Epithelial cell of proximal tubule (primary cell): ENCODE measurements at regions not wholly inside any gene's neighbourhood (a gene's known extent, or its start where the extent isn't known, plus 50 kb on each side); places are given as distances from the start of the nearest gene placed in this dataset.

Experiments
- DNase-seq: peaks from one replicate; pipeline ENCODE4 v3.0.0-alpha.2; 2011; ENCODE audit warnings: low read depth
- H3K4me3 ChIP-seq: 2 replicates; pipeline ENCODE4 v1.5.1; 2011; ENCODE audit warnings: low read depth, mild to moderate bottlenecking, low read length
- CTCF ChIP-seq: conservative IDR thresholded peaks from 2 replicates; pipeline ENCODE4 v1.5.1; 2012; ENCODE audit warnings: low read depth, mild to moderate bottlenecking, low read length

DNA sequence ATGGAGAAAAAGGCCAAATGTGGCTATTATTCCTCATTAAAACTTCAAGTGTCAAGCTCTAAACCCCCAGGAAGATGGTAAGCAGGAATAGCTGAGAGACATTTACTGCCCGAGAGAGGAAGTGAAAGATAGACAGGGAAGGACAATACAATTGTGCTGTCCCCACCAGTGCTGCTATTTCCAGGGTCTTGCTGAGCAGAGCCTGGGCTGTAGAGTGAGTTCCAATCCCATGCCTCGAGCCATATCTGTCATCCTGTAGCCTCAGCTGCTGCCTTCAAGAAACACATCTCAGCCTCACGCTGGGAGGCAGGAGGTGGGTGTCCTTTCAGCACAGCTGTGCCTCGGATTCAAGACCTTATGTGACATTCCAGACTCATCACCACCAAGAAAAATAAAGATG lies 114.0 kb downstream of the RPAP3 start:
- DNase-seq = no peak
- H3K4me3 ChIP-seq = no peak overlapping the region
- no peak for TF ChIP-seq CTCF

DNA sequence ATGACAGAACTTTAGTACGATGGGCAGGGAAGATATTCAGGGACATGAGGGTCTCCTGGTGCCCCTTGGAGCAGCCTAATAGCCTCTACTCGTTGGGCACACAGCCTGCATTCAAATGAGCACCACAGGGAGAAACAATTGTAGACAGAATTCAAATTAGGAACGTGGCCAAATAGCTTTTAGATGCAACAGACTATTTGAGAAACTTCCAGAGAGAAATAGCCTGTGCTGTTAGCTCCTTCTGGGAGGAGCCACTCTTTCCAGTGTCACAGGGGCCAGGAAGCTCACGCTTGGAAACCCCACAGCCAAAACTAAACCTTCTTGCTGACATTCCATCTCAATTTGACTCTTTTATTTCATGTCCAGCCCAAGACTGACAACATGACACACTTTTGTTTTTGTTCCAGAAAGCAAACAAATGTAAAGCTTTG lies 114.5 kb downstream of the RPAP3 start:
- no peak for TF ChIP-seq CTCF
- no peak overlapping the region for H3K4me3 ChIP-seq
- DNase-seq = no peak

DNA sequence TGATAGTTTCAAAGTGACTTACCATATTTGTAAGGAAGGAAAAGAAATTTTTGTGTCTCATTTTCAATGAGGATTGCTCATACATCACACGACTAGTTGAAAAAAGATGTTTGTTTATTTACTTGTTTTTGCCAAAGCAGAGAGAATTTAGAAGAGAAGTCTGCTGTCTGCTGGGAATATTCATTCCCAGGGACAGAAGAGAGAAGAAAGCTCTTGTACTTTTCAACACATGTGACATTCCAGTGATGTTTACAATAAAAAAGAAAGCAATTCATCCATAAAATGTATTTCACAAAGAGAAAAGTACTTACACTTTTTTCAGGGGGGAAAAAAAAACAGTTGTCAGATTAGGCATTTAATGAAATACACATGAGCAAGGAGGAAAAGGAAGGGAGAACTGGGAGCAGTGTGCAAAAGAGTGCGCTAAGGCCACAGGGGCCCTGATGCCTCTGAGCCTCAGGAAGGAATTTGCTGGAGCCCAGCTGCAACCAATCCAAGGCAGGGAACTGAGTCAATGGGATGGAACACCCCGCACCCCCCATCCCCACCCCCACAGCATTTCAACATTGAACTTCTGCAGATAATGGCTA lies 115.0 kb downstream of the RPAP3 start:
- no peak for TF ChIP-seq CTCF
- H3K4me3 ChIP-seq = no peak overlapping the region
- DNase-seq = no peak

GRCh38 chr12:47586952-47587669 lies 118.7 kb downstream of the RPAP3 start:
- no peak for DNase-seq
- no peak for TF ChIP-seq CTCF
- no peak overlapping the region for H3K4me3 ChIP-seq

- no peak for DNase-seq
- H3K4me3 ChIP-seq = no peak overlapping the region
- no peak for TF ChIP-seq CTCF
Measured at GRCh38 chr12:47585507-47585906, 120.3 kb downstream of the RPAP3 start.

- no peak for DNase-seq
- TF ChIP-seq CTCF = no peak
- H3K4me3 ChIP-seq = no peak overlapping the region
Measured at GRCh38 chr12:47578836-47579235, 127.0 kb downstream of the RPAP3 start.
